Right atrium auricular region (tissue), 2 donors: ENCODE measurements at regions not wholly inside any gene's neighbourhood (a gene's known extent, or its start where the extent isn't known, plus 50 kb on each side); places are given as distances from the start of the nearest gene placed in this dataset.

Experiments
- DNase-seq: peaks from one replicate; pipeline ENCODE4 v3.0.0-alpha.2; 2019; ENCODE audit warnings: low spot score
- H3K27ac ChIP-seq, 2 donors: fragments of 200-600 bp; sonication (generic); 1 replicate in 1 of 2; 2 replicates in 1 of 2; pipeline ENCODE4 v1.5.1; 2016 to 2019
- H3K27me3 ChIP-seq, 2 donors: fragments of 200-600 bp; sonication (generic); one replicate each; pipeline versions ENCODE4 v1.5.1 to v1.6.0; 2017 to 2019
- H3K36me3 ChIP-seq: fragments of 200-600 bp; sonication (generic); one replicate; pipeline ENCODE4 v1.5.1; 2016
- H3K4me1 ChIP-seq, 2 donors: fragments of 200-600 bp; sonication (generic); one replicate each; pipeline versions ENCODE4 v1.5.1 to v1.6.0; 2017 to 2019
- H3K4me3 ChIP-seq, 2 donors: fragments of 200-600 bp; sonication (generic); 1 replicate in 1 of 2; 2 replicates in 1 of 2; pipeline ENCODE4 v1.5.1; 2017 to 2019; ENCODE audit warnings: mild to moderate bottlenecking in 1 of 2, moderate library complexity in 1 of 2
- H3K9me3 ChIP-seq, 2 donors: fragments of 200-600 bp; sonication (generic); one replicate each; pipeline ENCODE4 v1.5.1; 2019
- CTCF ChIP-seq, 2 donors: fragments of 200-600 bp; sonication (generic); IDR thresholded peaks; one replicate each; pipeline ENCODE4 v1.5.1; 2019; ENCODE audit warnings: antibody characterized with exemption in 2 of 2

DNA sequence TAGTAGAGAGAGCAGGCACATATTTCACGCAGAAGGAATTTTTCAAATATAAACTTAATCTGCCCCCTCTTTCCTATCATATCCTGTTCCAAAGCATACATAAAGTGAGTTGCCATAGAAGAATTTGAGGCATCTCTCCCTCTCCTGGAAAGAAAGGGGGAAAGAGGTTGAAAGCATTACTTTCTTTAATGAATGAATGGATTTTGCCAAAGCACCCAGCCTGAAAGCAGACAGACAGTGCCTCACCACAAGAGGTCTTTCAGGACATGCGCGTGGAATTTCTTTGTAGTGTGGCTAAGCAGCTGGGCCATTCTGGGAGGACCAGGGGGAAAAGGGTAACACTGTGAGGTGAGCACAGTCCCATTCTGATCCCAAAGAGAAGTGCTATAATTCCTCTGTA lies 651.4 kb downstream of the IQCM start:
- no peak for TF ChIP-seq CTCF (IDR thresholded peaks at IDR 0.05)
- Histone ChIP-seq H3K36me3 (no peaks in the 10 kb centered on the region), H3K4me3 (no peak overlapping the region), H3K4me1 (peaks cover 0 to 10% of the 10 kb centered on the region in 2 donors), H3K9me3 (no peaks in the 10 kb centered on the region), H3K27ac (no peak overlapping the region), H3K27me3 (no peaks in the 10 kb centered on the region)
- no peak for DNase-seq

DNA sequence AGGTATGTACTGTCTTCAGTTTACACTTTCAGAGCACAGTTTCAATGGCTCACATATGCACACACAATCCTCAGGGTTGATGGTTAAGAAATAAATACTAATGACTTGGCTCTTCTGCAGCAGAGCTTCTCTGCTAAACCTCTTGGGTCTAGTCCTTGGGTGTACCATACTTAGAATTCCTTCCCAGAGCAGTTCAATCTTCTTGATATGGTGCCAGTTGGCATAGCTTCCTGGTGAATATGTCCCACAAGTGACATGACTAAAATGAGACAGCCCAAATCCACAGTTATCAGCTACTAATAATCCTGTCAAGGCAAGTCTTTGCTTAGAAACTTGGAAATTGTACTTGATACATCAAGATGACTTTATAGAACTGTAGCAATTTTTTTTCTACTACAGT lies 654.4 kb downstream of the IQCM start:
- no peak overlapping the region for H3K27ac ChIP-seq
- H3K4me3 ChIP-seq, result no peak overlapping the region
- no peaks in the 10 kb centered on the region for H3K9me3 ChIP-seq
- H3K4me1 ChIP-seq, result peaks cover 0 to 10% of the 10 kb centered on the region in 2 donors
- no peaks in the 10 kb centered on the region for H3K27me3 ChIP-seq
- no peak for DNase-seq
- no peak for TF ChIP-seq CTCF (IDR thresholded peaks at IDR 0.05)
- no peaks in the 10 kb centered on the region for H3K36me3 ChIP-seq

DNA sequence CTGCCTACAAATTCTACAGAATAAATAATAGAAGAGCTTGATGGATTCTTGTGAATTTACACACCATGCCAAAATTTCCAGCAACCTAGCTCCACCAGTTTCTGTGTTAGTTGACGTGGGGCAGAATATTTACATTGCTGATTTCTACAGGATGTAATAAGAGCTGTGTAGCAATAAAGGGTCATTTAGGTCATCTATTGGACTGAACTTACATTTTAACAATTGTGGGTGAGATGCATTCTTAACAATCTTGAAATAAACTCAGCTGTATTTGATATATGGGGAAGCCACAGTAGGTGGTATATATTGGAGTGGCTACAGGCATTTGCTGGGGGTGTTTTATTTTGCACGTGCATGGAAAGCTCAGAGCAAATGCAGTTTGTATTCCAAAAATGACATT lies 655.3 kb downstream of the IQCM start:
- TF ChIP-seq CTCF (IDR thresholded peaks at IDR 0.05), result no peak
- no peak overlapping the region for H3K27ac ChIP-seq
- H3K4me1 ChIP-seq, result peaks cover 0 to 10% of the 10 kb centered on the region in 2 donors
- no peak overlapping the region for H3K4me3 ChIP-seq
- no peak for DNase-seq
- H3K36me3 ChIP-seq, result no peaks in the 10 kb centered on the region
- H3K9me3 ChIP-seq, result no peaks in the 10 kb centered on the region
- no peaks in the 10 kb centered on the region for H3K27me3 ChIP-seq

DNA sequence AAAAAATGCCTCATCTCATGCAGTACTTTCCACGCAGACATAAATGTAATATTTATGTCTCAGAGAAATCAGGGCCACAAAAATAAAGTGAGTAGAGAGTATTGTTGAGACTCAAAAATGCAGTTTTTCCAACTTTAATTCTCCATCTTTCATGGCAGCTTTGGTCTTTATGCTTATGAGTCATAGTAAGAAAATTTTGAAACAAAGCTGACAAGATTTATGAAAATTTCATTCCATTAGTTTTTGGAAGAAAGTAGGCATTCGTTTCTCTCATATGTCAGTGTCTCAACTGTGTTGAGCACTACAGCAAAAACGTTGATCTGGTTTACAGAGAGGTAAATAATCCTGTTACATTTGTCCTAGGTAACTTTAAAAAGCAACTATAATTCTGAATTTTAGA lies 656.8 kb downstream of the IQCM start:
- H3K36me3 ChIP-seq, result no peaks in the 10 kb centered on the region
- no peaks in the 10 kb centered on the region for H3K9me3 ChIP-seq
- no peak overlapping the region for H3K27ac ChIP-seq
- no peak overlapping the region for H3K4me3 ChIP-seq
- DNase-seq, result no peak
- peaks cover 0 to 10% of the 10 kb centered on the region in 2 donors for H3K4me1 ChIP-seq
- TF ChIP-seq CTCF (IDR thresholded peaks at IDR 0.05), result no peak
- H3K27me3 ChIP-seq, result no peaks in the 10 kb centered on the region

DNA sequence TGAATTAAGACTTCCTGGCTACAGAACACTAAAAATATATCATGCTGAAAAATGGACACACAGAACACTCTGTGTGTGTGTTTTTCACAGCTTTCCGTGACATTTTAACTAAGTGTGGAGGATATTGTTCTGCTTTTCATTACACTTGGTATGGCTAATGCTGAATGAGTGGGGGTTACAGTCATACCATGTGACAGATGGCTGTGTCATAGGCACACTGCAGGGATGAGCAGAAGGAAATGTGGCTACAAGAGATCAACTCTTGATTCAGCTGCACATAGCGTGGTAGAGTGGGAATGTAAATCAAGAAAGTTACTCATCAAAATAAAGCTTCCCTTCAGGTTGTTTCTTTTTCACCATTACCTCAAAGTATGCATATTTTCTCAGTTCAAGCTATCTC lies 669.8 kb downstream of the IQCM start:
- no peak for TF ChIP-seq CTCF (IDR thresholded peaks at IDR 0.05)
- no peak overlapping the region for H3K27ac ChIP-seq
- no peak for DNase-seq

GRCh38 chr4:149144060-149144459 lies 671.6 kb downstream of the IQCM start:
- no peak overlapping the region for H3K27ac ChIP-seq
- H3K27me3 ChIP-seq, result peaks cover 0 to under 1% of the 10 kb centered on the region in 2 donors
- DNase-seq, result no peak
- no peaks in the 10 kb centered on the region for H3K9me3 ChIP-seq
- no peaks in the 10 kb centered on the region for H3K4me1 ChIP-seq
- no peak overlapping the region for H3K4me3 ChIP-seq
- no peak for TF ChIP-seq CTCF (IDR thresholded peaks at IDR 0.05)
- no peaks in the 10 kb centered on the region for H3K36me3 ChIP-seq

More for the DNA sequence above, 669.8 kb downstream of the IQCM start:
- Histone ChIP-seq H3K4me3 (no peak overlapping the region), H3K4me1 (no peaks in the 10 kb centered on the region), H3K27me3 (peaks cover 0 to 2% of the 10 kb centered on the region in 2 donors), H3K9me3 (no peaks in the 10 kb centered on the region), H3K36me3 (no peaks in the 10 kb centered on the region)
